OCI-LY7 (cell line): ENCODE measurements at regions not wholly inside any gene's neighbourhood (a gene's known extent, or its start where the extent isn't known, plus 50 kb on each side); places are given as distances from the start of the nearest gene placed in this dataset.

Experiments used
- CTCF ChIP-seq: fragments of 200-600 bp; sonication (generic); conservative IDR thresholded peaks from 2 replicates; pipeline ENCODE4 v1.5.1; 2014; ENCODE audit warnings: mild to moderate bottlenecking, antibody characterized with exemption, low read length, moderate library complexity, mixed read lengths
- EZH2phosphoT487 ChIP-seq: fragments of 200-600 bp; sonication (generic); IDR thresholded peaks from 2 replicates; pipeline ENCODE4 v1.6.1; 2018; ENCODE audit warnings: low read depth, borderline replicate concordance, mild to moderate bottlenecking, mixed run types, antibody characterized with exemption, low read length, moderate library complexity, mixed read lengths

- TF ChIP-seq CTCF = no peak
- no peak for TF ChIP-seq EZH2phosphoT487
Measured at GRCh38 chr1:43036932-43037331, 78.3 kb upstream of the SLC2A1 start.
